ENCODE measurements at regions not wholly inside any gene's neighbourhood (a gene's known extent, or its start where the extent isn't known, plus 50 kb on each side); places are given as distances from the start of the nearest gene placed in this dataset.

DNA sequence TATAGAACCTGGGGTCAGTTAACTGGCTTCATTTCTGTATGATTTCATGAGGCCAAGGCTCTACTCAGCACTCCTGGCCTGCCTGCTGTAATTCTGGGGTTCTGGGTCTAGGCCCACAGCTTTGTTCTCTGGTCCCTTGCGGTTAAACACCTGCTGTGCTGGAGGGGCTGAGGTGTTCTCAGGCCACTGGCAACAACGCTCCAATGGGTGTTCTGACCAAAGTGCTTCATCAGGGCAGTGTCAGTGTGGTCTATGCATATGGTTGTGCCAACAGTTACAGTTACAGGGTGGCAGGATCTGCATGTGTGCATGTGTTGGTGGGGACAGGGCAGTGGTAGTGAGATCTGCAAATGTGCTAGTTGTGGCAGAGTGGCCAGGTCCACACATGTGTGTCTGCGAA is 64.1 kb upstream of the GMNC start:
- Histone ChIP-seq H2BK15ac (ENCODE audit: low read depth, poor library complexity, severe bottlenecking) (no peak overlapping the region), H2BK5ac (ENCODE audit: low read depth, low read length, poor library complexity, severe bottlenecking) (no peak overlapping the region), H3K27ac (ENCODE audit: low read length, poor library complexity, severe bottlenecking) (no peak overlapping the region), H2BK12ac (ENCODE audit: low read length in 2 of 2) (no peak overlapping the region), H2AK5ac (ENCODE audit: low read length, severe bottlenecking) (no peak overlapping the region), H3K18ac (ENCODE audit: low read depth in 1 of 2, low read length in 2 of 2) (no peak overlapping the region), H3K4me1 (ENCODE audit: control insufficient read depth, insufficient read depth, low read depth, low read length) (no peaks in the 10 kb centered on the region), H2BK120ac (ENCODE audit: low read depth, low read length) (no peak overlapping the region), H3K4me3 (ENCODE audit: insufficient read depth in 1 of 2, low read depth in 1 of 2, low read length in 2 of 2) (no peak overlapping the region), H3K36me3 (ENCODE audit: control insufficient read depth in 1 of 2, insufficient read depth in 2 of 2, low read depth in 1 of 2, low read length in 2 of 2) (no peaks in the 10 kb centered on the region), H3K4ac (ENCODE audit: low read depth in 1 of 2, low read length in 2 of 2) (no peak overlapping the region), H3K14ac (ENCODE audit: low read length in 2 of 2) (no peak overlapping the region), H3K23ac (ENCODE audit: low read length in 2 of 2) (no peak overlapping the region), H3K9me3 (ENCODE audit: control insufficient read depth, low read length) (no peaks in the 10 kb centered on the region), H3K9ac (ENCODE audit: low read length) (no peak overlapping the region), H4K91ac (ENCODE audit: low read length) (no peak overlapping the region), H4K8ac (ENCODE audit: low read length) (no peak overlapping the region), H3K27me3 (ENCODE audit: control insufficient read depth in 1 of 2, insufficient read depth in 1 of 2, low read length in 2 of 2) (no peaks in the 10 kb centered on the region), H3K4me2 (ENCODE audit: low read length, poor library complexity, severe bottlenecking) (no peak overlapping the region), H3K79me1 (replicated peaks; ENCODE audit: low read length, poor library complexity, severe bottlenecking) (no peaks in the 10 kb centered on the region), H2AFZ (ENCODE audit: low read depth, low read length) (no peak overlapping the region)
- no peak for DNase-seq
- WGBS: 63% methylated on average over 2 of the region's 3 CpGs

DNA sequence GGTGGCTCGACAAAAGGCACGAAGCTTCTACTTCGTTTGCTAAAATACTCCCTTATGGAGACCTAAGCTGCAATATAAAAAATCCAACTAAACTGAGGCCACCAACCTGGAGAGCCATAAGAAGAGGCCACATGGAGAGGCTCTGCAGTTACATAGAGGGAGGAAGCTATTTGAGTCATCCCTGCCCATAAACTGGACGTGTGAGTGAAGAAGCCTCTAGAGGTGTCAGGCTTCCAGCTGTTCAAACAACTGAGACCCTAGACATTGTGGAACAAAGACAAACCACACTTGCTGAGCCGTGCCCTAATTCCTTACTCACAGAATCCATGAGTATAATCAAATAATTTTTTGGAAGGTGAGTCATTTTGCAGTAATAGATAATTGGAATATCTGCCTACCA is 50.2 kb upstream of the GMNC start:
- no peak overlapping the region for H3K4me3 ChIP-seq (ENCODE audit: insufficient read depth in 1 of 2, low read depth in 1 of 2, low read length in 2 of 2)
- WGBS: 0% methylated on average over 1 of the region's 5 CpGs
- no peak overlapping the region for H4K91ac ChIP-seq (ENCODE audit: low read length)
- no peak overlapping the region for H2BK15ac ChIP-seq (ENCODE audit: low read depth, poor library complexity, severe bottlenecking)
- H3K79me1 ChIP-seq (replicated peaks; ENCODE audit: low read length, poor library complexity, severe bottlenecking): no peaks in the 10 kb centered on the region
- H2AK5ac ChIP-seq (ENCODE audit: low read length, severe bottlenecking): no peak overlapping the region
- H3K27me3 ChIP-seq (ENCODE audit: control insufficient read depth in 1 of 2, insufficient read depth in 1 of 2, low read length in 2 of 2): no peaks in the 10 kb centered on the region
- H3K9ac ChIP-seq (ENCODE audit: low read length): no peak overlapping the region
- no peak overlapping the region for H2BK12ac ChIP-seq (ENCODE audit: low read length in 2 of 2)
- no peak overlapping the region for H4K8ac ChIP-seq (ENCODE audit: low read length)
- no peaks in the 10 kb centered on the region for H3K36me3 ChIP-seq (ENCODE audit: control insufficient read depth in 1 of 2, insufficient read depth in 2 of 2, low read depth in 1 of 2, low read length in 2 of 2)
- H2BK120ac ChIP-seq (ENCODE audit: low read depth, low read length): no peak overlapping the region
- H3K27ac ChIP-seq (ENCODE audit: low read length, poor library complexity, severe bottlenecking): no peak overlapping the region
- H3K4ac ChIP-seq (ENCODE audit: low read depth in 1 of 2, low read length in 2 of 2): no peak overlapping the region
- H3K4me2 ChIP-seq (ENCODE audit: low read length, poor library complexity, severe bottlenecking): no peak overlapping the region
- H3K9me3 ChIP-seq (ENCODE audit: control insufficient read depth, low read length): no peaks in the 10 kb centered on the region
- no peak overlapping the region for H3K14ac ChIP-seq (ENCODE audit: low read length in 2 of 2)
- H3K4me1 ChIP-seq (ENCODE audit: control insufficient read depth, insufficient read depth, low read depth, low read length): peaks cover 2% of the 10 kb centered on the region
- H3K18ac ChIP-seq (ENCODE audit: low read depth in 1 of 2, low read length in 2 of 2): no peak overlapping the region
- no peak overlapping the region for H3K23ac ChIP-seq (ENCODE audit: low read length in 2 of 2)
- no peak overlapping the region for H2AFZ ChIP-seq (ENCODE audit: low read depth, low read length)
- no peak for DNase-seq
- H2BK5ac ChIP-seq (ENCODE audit: low read depth, low read length, poor library complexity, severe bottlenecking): no peak overlapping the region
